ENCODE measurements at regions not wholly inside any gene's neighbourhood (a gene's known extent, or its start where the extent isn't known, plus 50 kb on each side); places are given as distances from the start of the nearest gene placed in this dataset.

GRCh38 chr10:65531545-65531944 lies 1394.3 kb upstream of the LRRTM3 start:
- no peak for TF ChIP-seq CTCF (conservative IDR thresholded peaks at IDR 0.05; ENCODE audit: low read depth, low read length)
- no peak for DNase-seq (ENCODE audit: low read depth)
- H3K4me3 ChIP-seq (ENCODE audit: low read depth, low read length) = no peak overlapping the region

GRCh38 chr10:65534771-65535170 lies 1391.1 kb upstream of the LRRTM3 start:
- DNase-seq (ENCODE audit: low read depth) = no peak
- no peak overlapping the region for H3K4me3 ChIP-seq (ENCODE audit: low read depth, low read length)
- no peak for TF ChIP-seq CTCF (conservative IDR thresholded peaks at IDR 0.05; ENCODE audit: low read depth, low read length)

DNA sequence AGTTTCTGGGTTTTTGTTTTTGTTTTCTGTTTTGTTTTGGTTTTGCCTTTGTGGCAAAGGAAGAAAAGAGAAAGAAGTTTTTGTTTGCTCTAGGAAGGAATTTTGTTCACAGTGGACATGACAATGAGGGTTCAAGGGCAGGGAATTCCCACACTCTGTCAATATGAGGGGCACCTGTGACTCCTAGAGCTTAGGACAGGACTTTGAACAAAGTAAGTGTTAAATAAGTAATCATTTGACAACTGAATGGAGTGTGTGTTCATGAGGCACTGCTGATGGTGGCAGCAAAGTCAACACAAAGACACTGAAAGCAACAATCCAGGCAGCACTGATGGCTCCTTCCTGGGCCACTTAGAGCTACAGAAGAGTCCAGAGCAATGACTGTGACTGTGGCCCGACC lies 1381.1 kb upstream of the LRRTM3 start:
- DNase-seq (ENCODE audit: low read depth) = no peak
- TF ChIP-seq CTCF (conservative IDR thresholded peaks at IDR 0.05; ENCODE audit: low read depth, low read length) = no peak

GRCh38 chr10:65548001-65548400 lies 1377.8 kb upstream of the LRRTM3 start:
- no peak overlapping the region for H3K4me3 ChIP-seq (ENCODE audit: low read depth, low read length)
- no peak for TF ChIP-seq CTCF (conservative IDR thresholded peaks at IDR 0.05; ENCODE audit: low read depth, low read length)
- DNase-seq (ENCODE audit: low read depth) = no peak

More for the DNA sequence above, 1381.1 kb upstream of the LRRTM3 start:
- no peak overlapping the region for H3K4me3 ChIP-seq (ENCODE audit: low read depth, low read length)

DNA sequence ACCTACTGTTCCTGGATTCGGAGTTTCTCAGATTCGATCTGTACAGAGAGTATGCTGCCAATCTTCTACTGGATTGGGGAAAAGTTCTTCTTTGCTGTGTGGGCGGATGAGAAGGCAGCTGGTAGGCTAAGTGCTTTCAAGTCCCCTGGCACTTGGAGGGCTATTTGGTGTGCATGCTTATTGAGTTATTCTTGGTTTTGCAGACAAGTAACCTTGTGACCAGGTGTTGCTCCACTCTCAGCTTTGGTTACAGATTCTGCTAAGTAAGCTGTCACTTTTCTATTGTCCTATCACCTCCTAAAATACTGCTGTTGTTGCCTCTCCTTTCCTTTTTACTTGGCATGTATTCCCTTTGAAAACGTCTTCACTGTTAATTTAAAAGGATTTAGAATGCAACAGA lies 1375.1 kb upstream of the LRRTM3 start:
- H3K4me3 ChIP-seq (ENCODE audit: low read depth, low read length) = no peak overlapping the region
- TF ChIP-seq CTCF (conservative IDR thresholded peaks at IDR 0.05; ENCODE audit: low read depth, low read length) = no peak
- DNase-seq (ENCODE audit: low read depth) = no peak

DNA sequence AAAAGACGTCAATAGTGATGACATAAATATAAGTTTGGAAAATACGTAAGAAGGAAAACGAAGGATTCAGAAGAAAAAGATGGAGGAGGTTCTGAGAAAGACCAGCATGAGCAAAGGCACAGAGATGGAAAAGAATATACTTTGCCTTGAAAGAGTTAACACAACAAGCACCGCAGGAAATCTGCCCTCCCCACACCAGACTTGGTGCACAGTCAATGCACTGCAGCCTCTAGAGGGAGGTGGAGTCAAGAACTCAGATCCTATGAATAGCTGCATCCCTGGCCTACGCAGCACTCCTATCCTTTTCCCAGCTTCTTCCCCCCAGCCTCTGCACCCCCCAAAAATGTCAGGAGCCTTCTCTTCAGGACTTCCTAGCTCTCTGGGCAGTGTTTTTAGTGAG lies 1370.6 kb upstream of the LRRTM3 start:
- no peak overlapping the region for H3K4me3 ChIP-seq (ENCODE audit: low read depth, low read length)
- peak; percentile 19 for TF ChIP-seq CTCF (conservative IDR thresholded peaks at IDR 0.05; ENCODE audit: low read depth, low read length)
- no peak for DNase-seq (ENCODE audit: low read depth)

- TF ChIP-seq CTCF (conservative IDR thresholded peaks at IDR 0.05; ENCODE audit: low read depth, low read length) = no peak
- no peak overlapping the region for H3K4me3 ChIP-seq (ENCODE audit: low read depth, low read length)
- DNase-seq (ENCODE audit: low read depth) = no peak
Observed at GRCh38 chr10:65556006-65556405, 1369.8 kb upstream of the LRRTM3 start.

Measured in epithelial cell of proximal tubule (primary cell).